Endodermal cell (in vitro differentiated cells): ENCODE measurements at regions not wholly inside any gene's neighbourhood (a gene's known extent, or its start where the extent isn't known, plus 50 kb on each side); places are given as distances from the start of the nearest gene placed in this dataset.

Experiments
- DNase-seq: peaks from one replicate; pipeline ENCODE4 v3.0.0-alpha.2; 2017
- H3K27ac ChIP-seq: 2 replicates; pipeline ENCODE4 v1.5.1; 2013; ENCODE audit warnings: mild to moderate bottlenecking, low read depth, low read length, moderate library complexity
- H3K27me3 ChIP-seq: 2 replicates; pipeline ENCODE4 v1.6.1; 2013; ENCODE audit warnings: mild to moderate bottlenecking, low read length, moderate library complexity; ENCODE audit not compliant: insufficient read depth, control insufficient read depth, poor library complexity, severe bottlenecking
- H3K36me3 ChIP-seq: 2 replicates; pipeline ENCODE4 v1.7.0; 2013; ENCODE audit warnings: mild to moderate bottlenecking, low read length, moderate library complexity; ENCODE audit not compliant: control insufficient read depth, insufficient read depth
- H3K4me1 ChIP-seq: one replicate; pipeline ENCODE4 v1.7.0; 2013; ENCODE audit warnings: low read length; ENCODE audit not compliant: control insufficient read depth, insufficient read depth
- H3K4me3 ChIP-seq: 2 replicates; pipeline ENCODE4 v1.5.1; 2013; ENCODE audit warnings: mild to moderate bottlenecking, low read length, moderate library complexity
- H3K9ac ChIP-seq: 2 replicates; pipeline ENCODE4 v1.6.1; 2013; ENCODE audit warnings: mild to moderate bottlenecking, low read length, moderate library complexity; ENCODE audit not compliant: poor library complexity, severe bottlenecking; ENCODE audit errors: extremely low read depth
- H3K9me3 ChIP-seq: 2 replicates; pipeline ENCODE4 v1.6.1; 2013; ENCODE audit warnings: mild to moderate bottlenecking, low read length, moderate library complexity; ENCODE audit not compliant: control insufficient read depth
- H3K27ac Mint-ChIP-seq: 2 replicates; pipeline ENCODE4 v1.8.0; 2020; ENCODE audit warnings: mixed read lengths
- H3K27me3 Mint-ChIP-seq: 2 replicates; pipeline ENCODE4 v1.8.0; 2021; ENCODE audit warnings: mild to moderate bottlenecking, mixed read lengths; ENCODE audit not compliant: insufficient read depth
- H3K36me3 Mint-ChIP-seq: 2 replicates; pipeline ENCODE4 v1.8.0; 2020; ENCODE audit warnings: low read depth, mixed read lengths
- H3K4me1 Mint-ChIP-seq: 2 replicates; pipeline ENCODE4 v1.8.0; 2020; ENCODE audit warnings: mixed read lengths
- H3K4me3 Mint-ChIP-seq: 2 replicates; pipeline ENCODE4 v1.8.0; 2020; ENCODE audit warnings: mild to moderate bottlenecking, moderate library complexity, mixed read lengths
- H3K9me3 Mint-ChIP-seq: 2 replicates; pipeline ENCODE4 v1.8.0; 2020; ENCODE audit warnings: mild to moderate bottlenecking, mixed read lengths
- CTCF ChIP-seq: fragments of 200-600 bp; sonication (generic); conservative IDR thresholded peaks from 2 replicates; pipeline ENCODE4 v1.5.0; 2021; ENCODE audit warnings: antibody characterized with exemption, mild to moderate bottlenecking
- WGBS, 2 experiments: methylation state at CpG; one replicate each; pipeline versions ENCODE4 v1.1.5 to v1.1.7; 2013; ENCODE audit warnings: missing lambda C conversion rate in 2 of 2, mixed read lengths in 1 of 2; ENCODE audit not compliant: insufficient coverage in 1 of 2, insufficient read length in 1 of 2; 5-methylcytosine and 5-hydroxymethylcytosine counted together

- no peaks in the 10 kb centered on the region for H3K9me3 Mint-ChIP-seq
- Histone ChIP-seq H3K4me3 (no peak overlapping the region), H3K9me3 (no peaks in the 10 kb centered on the region), H3K27ac (no peak overlapping the region), H3K9ac (no peak overlapping the region), H3K4me1 (no peaks in the 10 kb centered on the region), H3K36me3 (no peaks in the 10 kb centered on the region), H3K27me3 (no peaks in the 10 kb centered on the region)
- H3K4me3 Mint-ChIP-seq, result no peak overlapping the region
- H3K27me3 Mint-ChIP-seq, result no peaks in the 10 kb centered on the region
- 84% methylated on average over 3 of the region's 3 CpGs; no CpG with 5 or more reads in 1 of the 2 experiments for WGBS, 2 experiments
- peak; percentile 70 for TF ChIP-seq CTCF
- no peaks in the 10 kb centered on the region for H3K36me3 Mint-ChIP-seq
- H3K27ac Mint-ChIP-seq, result no peak overlapping the region
- DNase-seq, result peak; percentile 55
- H3K4me1 Mint-ChIP-seq, result peaks cover 22% of the 10 kb centered on the region
Measured at GRCh38 chr4:136329042-136329662, 1203.1 kb downstream of the PCDH18 start.

GRCh38 chr4:136328131-136328530 is 1204.2 kb downstream of the PCDH18 start:
- peaks cover 22% of the 10 kb centered on the region for H3K4me1 Mint-ChIP-seq
- Histone ChIP-seq H3K36me3 (no peaks in the 10 kb centered on the region), H3K9me3 (no peaks in the 10 kb centered on the region), H3K27me3 (no peaks in the 10 kb centered on the region), H3K4me1 (no peaks in the 10 kb centered on the region), H3K4me3 (no peak overlapping the region), H3K9ac (no peak overlapping the region), H3K27ac (no peak overlapping the region)
- no peaks in the 10 kb centered on the region for H3K36me3 Mint-ChIP-seq
- H3K27ac Mint-ChIP-seq, result peak overlapping the region; percentile 52
- H3K9me3 Mint-ChIP-seq, result no peaks in the 10 kb centered on the region
- no peaks in the 10 kb centered on the region for H3K27me3 Mint-ChIP-seq
- peak; percentile 44 for DNase-seq
- no peak for TF ChIP-seq CTCF
- no peak overlapping the region for H3K4me3 Mint-ChIP-seq
- WGBS, 2 experiments, result 95 to 96% methylated on average over 4 to 5 of the region's 5 CpGs

- no peak overlapping the region for H3K4me3 ChIP-seq
- DNase-seq, result no peak
- no peaks in the 10 kb centered on the region for H3K27me3 Mint-ChIP-seq
- H3K36me3 Mint-ChIP-seq, result no peaks in the 10 kb centered on the region
- H3K27ac ChIP-seq, result no peak overlapping the region
- no peak overlapping the region for H3K4me3 Mint-ChIP-seq
- TF ChIP-seq CTCF, result no peak
- no peaks in the 10 kb centered on the region for H3K4me1 ChIP-seq
- H3K9me3 ChIP-seq, result no peaks in the 10 kb centered on the region
- H3K9me3 Mint-ChIP-seq, result no peaks in the 10 kb centered on the region
- WGBS, 2 experiments, result 97% methylated on average over 1 of the region's 1 CpG; no CpG with 5 or more reads in 1 of the 2 experiments
- peaks cover 1% of the 10 kb centered on the region for H3K4me1 Mint-ChIP-seq
- H3K9ac ChIP-seq, result no peak overlapping the region
- H3K27me3 ChIP-seq, result no peaks in the 10 kb centered on the region
- H3K27ac Mint-ChIP-seq, result no peak overlapping the region
- no peaks in the 10 kb centered on the region for H3K36me3 ChIP-seq
Measured at GRCh38 chr4:136320465-136320813, 1211.9 kb downstream of the PCDH18 start.
